IPS-NIHi7 (cell line): ENCODE measurements at regions not wholly inside any gene's neighbourhood (a gene's known extent, or its start where the extent isn't known, plus 50 kb on each side); places are given as distances from the start of the nearest gene placed in this dataset.
A peak's percentile ranks its signal among the peaks of the same experiment; 100 is the strongest.
"Not testable (repeated sequence)": the region's sequence is repeated elsewhere in the genome, so short reads cannot be mapped to it uniquely, and the experiment has no call there.

Source experiments
- DNase-seq: peaks from one replicate; pipeline ENCODE4 v3.0.0; 2012; ENCODE audit warnings: mixed read lengths; ENCODE audit errors: extremely low spot score

DNA sequence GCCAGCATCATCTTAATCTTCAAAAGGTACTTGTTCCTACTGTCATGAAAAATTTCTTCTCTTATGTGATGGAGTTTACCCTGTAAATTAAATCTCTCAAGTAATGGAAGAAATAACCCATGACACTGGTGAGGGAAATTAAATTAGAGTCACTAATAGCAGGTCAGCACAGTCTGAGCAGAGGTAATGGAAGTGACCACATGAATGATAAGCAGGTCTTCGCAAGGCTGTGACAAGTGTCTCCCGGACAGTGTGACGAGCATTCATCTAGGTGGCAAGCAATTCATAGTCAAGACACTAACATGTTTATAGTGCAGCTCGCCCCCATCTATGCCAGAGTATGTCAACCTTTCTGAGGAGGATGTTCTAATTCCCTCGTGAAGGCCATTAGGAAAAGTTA is 249.2 kb downstream of the FRK start:
- no peak for DNase-seq

DNA sequence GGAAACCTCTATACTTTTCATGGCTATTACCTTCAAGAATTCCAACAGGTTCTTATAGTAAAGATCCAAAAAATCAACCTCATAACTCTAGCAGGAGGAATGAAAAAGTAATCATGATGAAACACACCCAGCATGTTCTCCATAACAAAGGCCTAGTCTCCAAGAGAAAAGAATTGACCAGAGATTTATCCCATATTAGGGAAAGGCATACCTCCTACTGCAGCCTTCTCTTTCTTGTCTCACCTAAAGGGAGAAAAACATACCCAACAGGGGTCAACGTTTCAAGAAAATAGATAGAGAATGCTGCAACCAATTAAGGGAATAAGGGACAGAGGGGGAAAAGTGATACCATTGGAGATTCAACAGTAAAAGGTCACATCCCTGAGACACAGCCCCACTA is 262.5 kb downstream of the FRK start:
- DNase-seq = no peak

GRCh38 chr6:115796829-115797228 is 263.9 kb downstream of the FRK start:
- DNase-seq = peak; percentile 51

GRCh38 chr6:115796061-115796460 is 264.6 kb downstream of the FRK start:
- no peak for DNase-seq

GRCh38 chr6:115783402-115784061 is 277.2 kb downstream of the FRK start:
- no peak for DNase-seq

- DNase-seq = no peak
Observed at GRCh38 chr6:115782612-115783011, 278.1 kb downstream of the FRK start.

GRCh38 chr6:115773741-115774140 is 286.9 kb downstream of the FRK start:
- DNase-seq = no peak

DNA sequence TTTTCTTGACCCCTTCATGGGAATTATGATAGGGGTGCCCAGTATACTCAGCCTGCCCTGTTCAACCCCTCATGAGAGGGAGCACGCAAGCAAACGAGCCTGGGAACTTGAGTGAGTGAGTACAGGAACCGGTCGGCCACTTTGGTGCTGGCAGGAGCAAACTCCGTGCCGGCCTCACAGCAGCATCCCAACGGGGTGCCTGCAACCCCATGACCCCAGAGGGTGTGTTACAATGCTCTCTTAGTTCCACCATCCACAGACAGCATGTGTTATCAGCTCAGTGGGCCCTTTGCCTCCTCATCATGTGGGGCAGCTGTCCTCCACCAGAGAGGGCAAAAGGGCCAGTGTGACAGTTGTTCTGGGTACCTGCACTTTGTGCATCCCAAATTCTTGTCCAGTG is 289.8 kb downstream of the FRK start:
- DNase-seq = no peak

- no peak for DNase-seq
Observed at GRCh38 chr6:115768500-115768899, 292.2 kb downstream of the FRK start.

GRCh38 chr6:115767931-115768330 is 292.8 kb downstream of the FRK start:
- no peak for DNase-seq

DNA sequence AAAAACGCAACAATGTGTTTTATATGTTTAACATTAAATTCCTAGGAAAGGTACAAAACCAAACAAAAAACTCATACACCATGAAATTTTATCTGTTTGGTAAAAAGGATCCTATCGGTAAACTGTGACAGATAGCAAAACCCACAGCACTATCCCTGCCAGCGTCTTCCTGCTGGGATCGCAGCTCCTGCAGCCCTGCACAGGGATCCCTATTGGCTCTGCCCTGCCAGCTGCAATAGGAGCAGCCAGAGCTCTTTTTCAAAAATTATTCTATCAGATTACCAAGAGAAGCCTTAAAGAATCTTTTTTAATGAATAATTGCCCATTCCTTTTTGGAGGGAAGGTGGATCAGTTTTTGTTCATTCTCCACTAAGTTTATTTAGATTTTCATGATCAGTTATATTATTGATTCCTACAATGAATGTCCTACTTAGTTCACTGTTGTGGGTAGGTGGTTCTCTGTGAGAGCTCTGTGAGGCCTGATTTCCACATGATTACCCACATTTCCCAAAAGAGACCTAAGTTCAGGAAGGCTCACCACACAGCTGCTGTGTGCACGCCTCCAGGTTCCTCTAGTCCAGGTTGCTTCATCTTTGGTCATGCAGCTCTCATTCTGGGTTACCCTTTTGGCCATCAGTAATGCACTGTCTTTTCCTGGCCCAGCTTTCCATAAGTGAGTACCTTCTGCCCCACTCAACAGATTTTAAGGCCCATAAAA is 293.8 kb downstream of the FRK start:
- DNase-seq = peak; percentile 12

- no peak for DNase-seq
Observed at GRCh38 chr6:115765966-115766365, 294.7 kb downstream of the FRK start.

DNA sequence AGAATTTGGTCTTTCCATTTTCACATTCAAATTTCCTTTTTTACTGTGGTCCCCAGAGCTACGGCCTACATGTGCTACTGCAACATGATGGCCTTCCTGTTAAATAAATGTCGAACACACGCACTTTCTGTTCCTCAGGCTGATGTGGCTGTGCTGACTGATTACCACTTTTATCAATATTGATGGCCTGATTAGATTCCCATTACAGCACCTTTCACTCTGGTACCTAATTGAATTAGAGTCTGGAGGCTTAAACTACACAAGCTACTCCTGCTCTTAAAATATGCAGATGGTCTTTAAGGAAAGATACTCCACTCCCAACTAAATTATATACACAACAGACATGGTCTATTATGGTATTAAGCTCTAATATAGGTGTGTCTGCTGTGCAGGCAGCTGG is 301.6 kb downstream of the FRK start:
- no peak for DNase-seq

DNA sequence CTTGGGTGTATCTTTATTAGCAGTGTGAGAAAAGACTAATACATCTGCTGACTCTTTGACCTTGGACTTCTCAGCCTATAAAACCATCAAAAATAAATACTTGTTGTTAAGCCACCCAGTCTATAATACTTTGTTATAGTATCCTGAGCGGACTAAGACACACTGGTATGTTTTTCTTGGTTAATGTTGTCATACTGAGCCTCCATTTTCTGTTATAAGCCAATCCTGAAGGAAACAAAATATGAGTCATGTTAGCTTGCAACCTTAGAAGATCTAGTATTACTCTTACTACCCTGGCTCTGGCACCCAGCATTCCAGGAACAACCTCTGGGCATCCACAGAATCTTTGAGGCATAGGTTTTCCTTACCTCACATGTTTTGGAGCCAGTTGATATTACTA is 307.2 kb downstream of the FRK start:
- no peak for DNase-seq

DNA sequence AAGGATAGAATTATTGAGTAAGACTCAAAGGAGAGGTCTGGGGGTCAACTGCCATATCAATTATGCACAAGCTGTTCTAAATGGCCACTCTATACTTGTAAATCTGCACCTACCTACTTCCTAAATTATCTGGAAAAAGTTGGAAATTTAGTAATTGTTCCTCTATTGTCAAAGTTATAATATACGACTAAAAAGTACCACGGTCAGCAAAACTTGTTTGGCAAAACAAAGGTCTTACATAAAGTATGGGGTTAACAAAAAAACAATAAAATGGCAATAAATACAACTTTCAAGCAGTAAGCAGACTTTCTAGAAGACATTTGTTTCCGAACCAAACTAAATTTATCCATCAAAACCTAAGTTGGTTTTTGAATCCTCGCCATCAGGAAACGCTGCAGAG is 309.7 kb downstream of the FRK start:
- no peak for DNase-seq

DNA sequence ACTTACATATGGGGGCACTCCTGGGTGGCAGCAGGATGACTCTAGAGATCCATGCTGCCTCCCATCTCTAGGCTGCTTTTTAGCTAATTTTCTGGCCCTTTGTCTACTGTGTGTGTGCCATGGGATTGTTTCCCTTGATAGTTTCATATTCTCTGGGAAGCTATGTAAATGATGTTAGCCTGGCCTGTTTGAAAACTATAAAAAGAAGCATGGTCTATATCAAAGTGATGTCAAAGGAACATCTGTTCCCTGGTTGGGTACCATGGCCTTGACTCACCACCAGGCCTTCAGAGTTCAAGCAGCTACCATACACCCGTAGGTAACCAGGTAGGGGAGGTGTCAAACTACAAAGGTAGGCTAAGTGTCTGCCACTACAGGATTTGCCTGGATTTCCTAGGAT is 310.4 kb downstream of the FRK start:
- DNase-seq = no peak

GRCh38 chr6:115747719-115748118 is 313.0 kb downstream of the FRK start:
- DNase-seq = no peak

DNA sequence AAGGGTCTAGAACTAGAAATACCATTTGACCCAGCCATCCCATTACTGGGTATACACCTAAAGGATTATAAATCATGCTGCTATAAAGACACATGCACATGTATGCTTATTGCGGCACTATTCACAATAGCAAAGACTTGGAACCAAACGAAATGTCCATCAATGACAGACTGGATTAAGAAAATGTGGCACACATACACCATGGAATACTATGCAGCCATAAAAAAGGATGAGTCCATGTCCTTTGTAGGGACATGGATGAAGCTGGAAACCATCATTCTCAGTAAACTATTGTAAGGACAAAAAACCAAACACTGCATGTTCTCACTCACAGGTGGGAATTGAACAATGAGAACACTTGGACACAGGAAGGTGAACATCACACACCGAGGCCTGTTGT is 314.1 kb downstream of the FRK start:
- DNase-seq = not testable (repeated sequence)

- no peak for DNase-seq
Observed at GRCh38 chr6:115740907-115741306, 319.8 kb downstream of the FRK start.

DNA sequence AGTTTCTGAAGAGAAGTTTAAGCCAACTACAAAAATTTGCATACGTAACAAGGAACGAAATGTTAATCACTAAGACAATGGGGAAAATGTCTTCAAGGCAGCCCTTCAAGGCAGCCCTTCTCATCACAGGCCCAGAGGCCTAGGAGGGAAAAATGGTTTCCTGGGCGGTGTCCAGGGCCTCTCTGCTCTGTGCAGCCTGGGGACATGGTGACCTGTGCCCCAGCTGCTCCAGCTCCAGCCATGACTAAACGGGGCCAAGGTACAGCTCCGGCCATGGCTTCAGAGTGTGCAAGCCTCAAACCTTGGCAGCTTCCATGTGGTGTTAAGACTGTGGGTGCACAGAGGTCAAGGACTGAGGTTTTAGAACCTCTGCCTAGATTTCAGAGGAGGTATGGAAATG is 325.1 kb downstream of the FRK start:
- no peak for DNase-seq

- DNase-seq = no peak
Observed at GRCh38 chr6:115733426-115733825, 327.3 kb downstream of the FRK start.

DNA sequence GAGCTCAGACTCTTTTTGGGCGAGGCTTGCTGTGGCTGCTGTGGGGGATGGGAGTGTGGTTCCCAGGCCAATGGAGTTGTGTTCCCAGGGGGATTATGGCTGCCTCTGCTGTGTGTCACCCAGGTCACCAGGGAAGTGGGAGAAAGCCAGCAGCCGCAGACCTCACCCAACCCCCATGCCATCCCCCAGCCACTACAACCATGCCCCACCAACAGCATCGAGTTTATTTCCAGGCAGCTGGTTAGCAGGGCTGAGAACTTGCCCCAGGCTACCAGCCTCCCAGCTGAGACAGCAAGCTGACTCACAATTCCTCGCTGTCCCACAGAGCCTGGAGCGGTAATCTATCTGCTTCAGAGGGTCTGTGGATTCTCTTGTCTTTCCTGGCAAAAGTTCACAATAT is 331.7 kb downstream of the FRK start:
- DNase-seq = no peak

DNA sequence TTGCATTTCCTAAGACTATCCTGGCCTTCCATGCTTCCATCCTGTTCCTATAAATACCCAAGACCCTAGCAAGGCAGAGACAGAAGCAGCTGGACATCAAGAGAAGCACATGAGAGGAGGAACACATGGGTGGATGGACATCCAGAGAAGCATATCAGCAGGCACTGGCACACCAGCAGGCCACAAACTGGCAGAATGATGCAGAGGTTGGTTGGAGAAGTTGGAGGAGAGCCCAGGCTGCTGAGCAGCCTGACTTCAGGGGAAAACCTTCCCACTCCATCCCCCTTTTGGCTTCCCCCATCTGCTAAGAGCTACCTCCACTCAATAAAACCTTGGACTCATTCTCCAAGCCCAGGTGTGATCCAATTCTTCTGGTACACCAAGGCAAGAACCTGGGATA is 332.5 kb downstream of the FRK start:
- no peak for DNase-seq

DNA sequence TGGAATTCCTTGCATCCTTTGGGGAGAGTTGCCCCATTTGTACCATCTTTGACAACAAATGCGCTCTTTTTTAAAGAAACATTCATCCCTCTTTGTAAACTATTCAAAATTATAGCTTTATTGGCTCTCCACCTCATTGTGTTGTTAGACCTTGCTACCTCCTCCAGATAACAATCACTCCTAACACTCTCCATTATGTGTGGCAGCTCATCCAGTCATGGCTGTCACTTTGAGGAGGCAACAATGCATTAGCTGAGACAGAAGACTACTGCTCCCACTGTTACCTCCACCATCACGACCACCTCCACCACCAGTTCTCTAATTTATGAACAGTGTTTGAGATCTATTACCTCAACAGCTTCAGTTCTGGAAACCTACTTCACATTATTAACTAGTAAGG is 339.1 kb downstream of the FRK start:
- DNase-seq = no peak
